ENCODE measurements at regions not wholly inside any gene's neighbourhood (a gene's known extent, or its start where the extent isn't known, plus 50 kb on each side); places are given as distances from the start of the nearest gene placed in this dataset.

DNA sequence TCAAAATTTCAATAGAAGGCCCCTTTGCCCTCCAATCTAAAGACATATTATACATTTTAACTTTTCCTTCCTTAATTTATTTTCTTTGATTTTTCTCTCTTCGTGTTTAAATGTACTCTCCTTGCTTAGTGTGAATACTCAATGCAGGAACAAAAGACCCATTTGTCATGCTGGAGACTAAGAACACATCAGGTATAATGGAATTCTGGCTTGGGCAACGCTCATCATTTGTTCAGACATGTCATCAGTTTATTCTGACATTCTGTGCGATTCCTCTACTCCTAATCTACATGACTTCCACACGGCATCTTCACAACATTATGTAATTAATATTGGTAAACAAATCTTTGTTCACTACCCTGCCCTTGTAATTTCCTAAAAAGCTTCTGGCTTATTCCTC, 136.6 kb upstream of the LRRN1 start (continued):
- TF ChIP-seq, protein P1, sequence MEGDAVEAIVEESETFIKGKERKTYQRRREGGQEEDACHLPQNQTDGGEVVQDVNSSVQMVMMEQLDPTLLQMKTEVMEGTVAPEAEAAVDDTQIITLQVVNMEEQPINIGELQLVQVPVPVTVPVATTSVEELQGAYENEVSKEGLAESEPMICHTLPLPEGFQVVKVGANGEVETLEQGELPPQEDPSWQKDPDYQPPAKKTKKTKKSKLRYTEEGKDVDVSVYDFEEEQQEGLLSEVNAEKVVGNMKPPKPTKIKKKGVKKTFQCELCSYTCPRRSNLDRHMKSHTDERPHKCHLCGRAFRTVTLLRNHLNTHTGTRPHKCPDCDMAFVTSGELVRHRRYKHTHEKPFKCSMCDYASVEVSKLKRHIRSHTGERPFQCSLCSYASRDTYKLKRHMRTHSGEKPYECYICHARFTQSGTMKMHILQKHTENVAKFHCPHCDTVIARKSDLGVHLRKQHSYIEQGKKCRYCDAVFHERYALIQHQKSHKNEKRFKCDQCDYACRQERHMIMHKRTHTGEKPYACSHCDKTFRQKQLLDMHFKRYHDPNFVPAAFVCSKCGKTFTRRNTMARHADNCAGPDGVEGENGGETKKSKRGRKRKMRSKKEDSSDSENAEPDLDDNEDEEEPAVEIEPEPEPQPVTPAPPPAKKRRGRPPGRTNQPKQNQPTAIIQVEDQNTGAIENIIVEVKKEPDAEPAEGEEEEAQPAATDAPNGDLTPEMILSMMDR (IDR thresholded peaks at IDR 0.05; ENCODE audit: control extremely low read depth in 1 of 3, insufficient read depth in 1 of 3, low read depth in 1 of 3, low read length in 3 of 3): no peak
- no peak for TF ChIP-seq CBX5 (IDR thresholded peaks at IDR 0.05; ENCODE audit: low read depth, low read length)
- TF ChIP-seq NANOG (IDR thresholded peaks at IDR 0.05; ENCODE audit: insufficient read depth, low read depth, low read length, poor library complexity, severe bottlenecking): no peak
- no peak for TF ChIP-seq CHD2 (IDR thresholded peaks at IDR 0.05; ENCODE audit: low read length)

All from H1 (cell line).